Stromal cell of bone marrow (primary cell): ENCODE measurements at regions not wholly inside any gene's neighbourhood (a gene's known extent, or its start where the extent isn't known, plus 50 kb on each side); places are given as distances from the start of the nearest gene placed in this dataset.
"Not testable (repeated sequence)": the region's sequence is repeated elsewhere in the genome, so short reads cannot be mapped to it uniquely, and the experiment has no call there.

Experiments used
- DNase-seq: peaks from one replicate; pipeline ENCODE4 v3.0.0-alpha.2; 2012; ENCODE audit warnings: low read depth

DNA sequence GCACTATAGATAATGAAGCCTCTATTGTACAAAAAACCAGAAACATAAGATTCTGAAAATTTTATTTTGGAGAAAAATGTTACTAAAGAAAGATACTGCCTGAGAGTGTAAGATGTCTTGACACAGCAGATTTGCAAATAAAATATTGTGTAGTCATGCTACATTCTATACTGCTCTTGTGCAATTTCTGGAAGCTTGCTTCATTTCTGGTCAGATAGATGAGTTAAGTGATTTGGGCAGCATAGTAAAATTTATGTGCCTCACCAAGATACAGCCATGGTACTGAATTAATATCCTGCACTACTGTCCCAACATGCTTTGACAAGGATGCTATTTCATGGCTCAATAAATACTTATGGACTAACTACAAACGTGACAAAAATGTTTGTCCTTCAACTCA lies 55.1 kb upstream of the STARD13 start:
- DNase-seq, result peak; percentile 18

DNA sequence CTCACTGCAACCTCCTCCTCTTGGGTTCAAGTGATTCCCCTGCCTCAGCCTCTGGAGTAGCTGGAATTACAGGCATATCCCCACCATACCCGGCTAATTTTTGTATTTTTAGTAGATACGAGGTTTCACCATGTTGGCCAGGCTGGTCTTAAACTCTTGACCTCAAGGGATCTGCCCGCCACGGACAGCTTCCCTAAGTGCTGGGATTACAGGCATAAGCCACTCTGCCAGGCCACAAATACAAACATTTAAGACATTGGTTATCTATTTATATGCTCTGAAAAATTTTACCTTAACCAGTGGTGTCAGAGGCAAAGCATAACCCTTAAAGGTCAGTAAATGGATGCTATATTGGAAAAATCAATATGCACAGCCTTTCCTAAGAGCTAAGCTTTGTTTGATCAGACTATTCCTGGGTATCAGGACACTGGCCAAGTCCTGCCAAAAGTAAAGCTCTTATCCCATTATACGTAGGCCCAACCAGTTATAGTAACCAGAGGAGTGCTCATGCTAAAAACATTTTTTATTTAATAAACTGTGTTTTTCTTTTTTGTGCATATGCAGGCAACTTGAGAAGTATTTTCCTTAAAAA lies 56.4 kb upstream of the STARD13 start:
- no peak for DNase-seq

- no peak for DNase-seq
These were observed 60.3 kb upstream of the STARD13 start for GRCh38 chr13:33345842-33346241.

- DNase-seq, result no peak
These were observed 62.3 kb upstream of the STARD13 start for GRCh38 chr13:33347861-33348260.

GRCh38 chr13:33348366-33348765 lies 62.8 kb upstream of the STARD13 start:
- DNase-seq, result no peak

DNA sequence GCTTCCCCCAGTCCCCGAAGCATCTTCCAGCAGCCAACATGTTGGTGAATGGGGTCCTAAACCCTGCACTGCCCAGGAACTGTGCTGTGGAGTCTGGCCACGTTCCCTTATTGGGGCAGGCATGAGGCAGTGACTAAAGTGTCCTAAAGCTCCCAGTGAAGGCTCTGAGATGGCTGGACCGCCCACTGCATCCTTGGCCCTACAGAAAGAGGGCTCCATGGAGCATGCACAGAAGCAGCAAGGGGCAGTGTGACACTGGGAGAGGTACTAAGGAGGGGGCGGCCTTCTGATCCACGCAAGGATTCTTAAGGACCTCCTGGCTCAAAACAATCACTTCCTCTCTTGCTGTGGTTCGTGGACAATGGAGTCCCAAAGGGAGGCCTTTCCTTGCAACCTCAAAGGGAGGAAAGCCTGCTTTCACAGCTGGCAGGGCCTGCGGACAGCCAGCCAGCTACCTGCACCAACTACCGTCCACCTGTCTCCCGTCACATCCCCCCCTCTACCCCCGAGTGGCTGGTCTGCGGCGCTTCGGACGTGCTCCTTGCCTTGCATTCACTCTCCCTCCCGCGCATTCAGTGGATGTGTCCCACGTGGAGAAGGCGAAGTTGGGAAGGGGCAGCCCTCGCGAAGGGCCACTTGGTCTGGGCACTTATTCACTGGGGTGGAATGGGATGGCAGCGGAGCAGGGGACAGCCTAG lies 63.9 kb upstream of the STARD13 start:
- no peak for DNase-seq

- no peak for DNase-seq
These were observed 64.7 kb upstream of the STARD13 start for GRCh38 chr13:33349986-33350826.

DNA sequence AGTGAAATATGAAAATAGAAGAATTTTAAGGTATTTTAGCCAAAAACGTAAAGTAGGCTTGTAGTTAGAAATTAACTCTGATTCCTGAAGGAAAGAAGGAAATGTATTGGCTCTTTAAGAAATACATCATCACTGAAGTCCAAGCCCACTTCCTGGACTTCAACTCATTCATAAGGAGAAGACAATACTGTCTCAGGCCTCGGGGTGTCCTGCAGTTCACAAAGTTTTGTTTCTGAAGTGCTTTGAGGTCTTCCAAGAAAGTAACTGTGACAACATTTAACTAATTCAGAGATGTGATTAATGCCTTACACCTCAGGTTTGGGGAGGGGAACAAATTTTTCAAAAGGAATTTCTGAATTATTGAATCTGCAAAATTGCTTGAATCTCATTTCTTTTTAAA lies 65.8 kb upstream of the STARD13 start:
- peak; percentile 64 for DNase-seq

DNA sequence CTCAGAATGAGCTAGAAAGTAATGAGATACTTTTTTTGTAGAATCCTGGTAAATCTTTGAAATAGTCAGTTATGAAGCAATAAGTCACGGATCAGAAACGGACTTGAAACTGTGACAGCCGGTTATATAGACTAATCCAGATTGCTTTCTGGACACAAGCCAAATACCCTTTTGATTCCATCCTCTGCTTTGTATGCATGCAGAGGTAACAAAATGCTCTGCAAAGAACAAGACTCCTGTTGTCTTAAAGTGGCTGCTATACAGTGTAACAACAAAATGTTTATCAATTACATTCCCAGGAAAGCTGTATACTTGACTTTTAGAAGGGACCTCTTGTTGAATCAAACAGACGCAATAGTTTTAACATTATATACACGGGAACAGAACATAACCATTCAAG lies 66.5 kb upstream of the STARD13 start:
- no peak for DNase-seq

- no peak for DNase-seq
These were observed 67.0 kb upstream of the STARD13 start for GRCh38 chr13:33352526-33352925.

- DNase-seq, result no peak
These were observed 67.7 kb upstream of the STARD13 start for GRCh38 chr13:33353210-33353609.

- DNase-seq, result no peak
These were observed 68.1 kb upstream of the STARD13 start for GRCh38 chr13:33353646-33354045.

DNA sequence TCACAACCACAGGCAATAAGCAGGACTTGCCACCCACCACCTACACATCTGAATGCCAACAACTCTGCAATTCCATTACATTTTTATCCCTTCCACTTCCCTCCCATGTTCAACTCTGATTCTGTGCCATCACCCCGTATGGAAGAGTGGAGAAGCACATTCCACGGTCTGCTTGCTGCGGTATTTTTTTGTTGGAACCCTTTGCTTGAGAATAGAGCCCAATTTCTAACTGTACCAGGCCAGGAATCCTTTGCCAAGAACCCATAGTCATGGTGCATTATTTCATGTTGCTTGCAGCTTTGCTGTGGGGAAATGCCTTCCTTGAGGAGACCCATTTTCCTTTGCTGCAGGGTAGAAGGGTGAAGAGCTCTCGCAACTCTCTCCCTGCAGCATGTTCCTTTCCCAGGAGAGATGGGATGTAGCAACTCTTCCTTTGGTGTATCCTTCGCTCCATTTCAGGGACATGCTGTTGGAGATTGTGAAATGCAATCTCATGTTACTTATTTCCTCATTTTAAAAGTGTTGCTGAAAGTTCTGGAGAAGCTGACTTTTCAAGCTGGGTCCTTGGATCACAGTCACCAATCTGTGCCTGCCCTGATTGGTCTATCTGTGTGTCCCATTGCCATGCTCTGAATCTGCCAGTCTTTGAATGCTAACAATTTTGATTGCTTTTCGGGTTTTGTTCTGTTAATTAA lies 69.8 kb upstream of the STARD13 start:
- DNase-seq, result peak; percentile 56

DNA sequence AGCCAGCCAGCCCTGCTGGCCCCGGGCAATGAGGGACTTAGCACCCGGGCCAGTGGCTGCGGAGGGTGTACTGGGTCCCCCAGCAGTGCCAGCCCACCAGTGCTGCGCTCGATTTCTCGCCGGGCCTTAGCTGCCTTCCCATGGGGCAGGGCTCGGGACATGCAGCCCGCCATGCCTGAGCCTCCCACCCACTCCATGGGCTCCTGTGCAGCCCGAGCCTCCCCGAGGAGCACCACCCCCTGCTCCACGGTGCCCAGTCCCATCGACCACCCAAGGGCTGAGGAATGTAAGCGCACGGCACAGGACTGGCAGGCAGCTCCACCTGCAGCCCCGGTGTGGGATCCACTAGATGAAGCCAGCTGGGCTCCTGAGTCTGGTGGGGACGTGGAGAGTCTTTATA lies 72.5 kb upstream of the STARD13 start:
- not testable (repeated sequence) for DNase-seq

- DNase-seq, result no peak
These were observed 77.6 kb upstream of the STARD13 start for GRCh38 chr13:33362986-33363727.

- DNase-seq, result no peak
These were observed 78.6 kb upstream of the STARD13 start for GRCh38 chr13:33364192-33364591.

GRCh38 chr13:33366469-33367062 lies 81.0 kb upstream of the STARD13 start:
- DNase-seq, result no peak

DNA sequence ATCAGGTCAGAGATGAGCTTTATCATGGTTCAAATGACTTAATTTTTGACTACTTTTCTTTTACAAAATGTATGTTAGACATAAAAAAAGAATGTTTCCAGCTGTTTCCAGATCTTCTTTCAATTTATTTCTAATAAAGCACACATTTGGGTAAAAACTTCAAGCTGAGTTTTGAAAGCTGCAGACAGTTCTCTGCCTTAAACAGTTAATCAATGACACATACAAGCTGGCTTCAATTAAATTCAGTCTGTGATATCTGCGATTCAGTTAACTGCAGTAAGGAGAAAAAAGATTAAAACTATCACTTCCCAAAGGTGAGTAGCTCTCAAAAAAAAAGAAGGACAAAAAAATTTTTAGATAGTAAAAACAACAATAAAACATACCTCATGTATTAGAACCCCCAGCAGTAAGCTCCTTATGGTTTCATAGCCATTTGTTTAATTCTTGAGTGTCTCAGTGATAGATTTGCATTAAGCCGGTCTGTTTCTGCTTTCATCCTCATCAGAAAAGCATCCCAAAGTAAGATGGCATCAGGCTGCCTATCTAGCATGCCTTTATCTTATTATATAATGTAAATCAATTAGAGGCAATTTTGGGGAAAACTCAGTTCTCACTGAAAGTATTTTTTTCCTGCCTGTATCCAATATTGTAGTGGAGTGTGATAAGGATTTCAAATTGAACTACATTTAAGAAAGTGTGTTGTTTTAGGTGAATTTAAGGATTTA lies 81.8 kb upstream of the STARD13 start:
- no peak for DNase-seq

DNA sequence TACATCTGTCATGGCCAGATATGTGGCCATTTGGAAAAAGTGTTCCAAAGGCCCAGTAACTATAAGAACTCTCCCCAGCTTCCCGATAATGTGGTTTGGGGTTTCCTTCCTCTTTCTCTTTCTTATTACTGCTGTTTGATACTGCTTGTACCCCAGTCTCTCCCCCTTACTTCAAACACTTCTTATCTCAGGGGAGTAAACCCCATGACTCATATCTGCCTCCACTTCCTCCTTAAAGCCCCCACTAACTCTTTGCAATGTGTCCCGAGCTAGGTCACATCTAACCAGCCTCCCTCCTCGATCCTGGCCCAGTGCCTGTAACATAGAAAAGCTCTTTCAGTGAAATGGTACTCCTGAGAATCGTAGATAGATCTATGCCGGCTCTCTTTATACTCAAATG lies 82.4 kb upstream of the STARD13 start:
- DNase-seq, result no peak

GRCh38 chr13:33369073-33369472 lies 83.5 kb upstream of the STARD13 start:
- DNase-seq, result no peak
